ENCODE measurements at regions not wholly inside any gene's neighbourhood (a gene's known extent, or its start where the extent isn't known, plus 50 kb on each side); places are given as distances from the start of the nearest gene placed in this dataset.

DNA sequence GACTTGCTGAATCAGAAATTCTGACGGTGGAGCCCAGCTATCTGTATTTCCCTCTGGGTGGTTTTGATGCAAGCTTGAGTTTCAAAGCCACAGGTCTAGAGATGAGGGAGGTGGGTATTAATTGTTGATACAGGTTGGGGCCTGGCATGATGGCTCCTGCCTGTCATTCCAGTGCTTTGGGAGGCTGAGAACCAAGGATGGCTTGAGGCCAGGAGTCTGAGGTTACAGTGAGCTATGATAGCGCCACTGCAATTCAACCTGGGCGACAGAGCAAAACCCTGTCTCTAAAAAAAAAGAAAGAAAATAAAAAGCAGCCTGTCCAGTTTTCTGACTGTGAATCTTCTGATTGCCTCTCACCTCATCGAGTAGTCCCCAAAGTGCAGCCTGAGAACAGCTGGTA is 184.8 kb upstream of the SASH1 start:
- TF ChIP-seq, protein P1, sequence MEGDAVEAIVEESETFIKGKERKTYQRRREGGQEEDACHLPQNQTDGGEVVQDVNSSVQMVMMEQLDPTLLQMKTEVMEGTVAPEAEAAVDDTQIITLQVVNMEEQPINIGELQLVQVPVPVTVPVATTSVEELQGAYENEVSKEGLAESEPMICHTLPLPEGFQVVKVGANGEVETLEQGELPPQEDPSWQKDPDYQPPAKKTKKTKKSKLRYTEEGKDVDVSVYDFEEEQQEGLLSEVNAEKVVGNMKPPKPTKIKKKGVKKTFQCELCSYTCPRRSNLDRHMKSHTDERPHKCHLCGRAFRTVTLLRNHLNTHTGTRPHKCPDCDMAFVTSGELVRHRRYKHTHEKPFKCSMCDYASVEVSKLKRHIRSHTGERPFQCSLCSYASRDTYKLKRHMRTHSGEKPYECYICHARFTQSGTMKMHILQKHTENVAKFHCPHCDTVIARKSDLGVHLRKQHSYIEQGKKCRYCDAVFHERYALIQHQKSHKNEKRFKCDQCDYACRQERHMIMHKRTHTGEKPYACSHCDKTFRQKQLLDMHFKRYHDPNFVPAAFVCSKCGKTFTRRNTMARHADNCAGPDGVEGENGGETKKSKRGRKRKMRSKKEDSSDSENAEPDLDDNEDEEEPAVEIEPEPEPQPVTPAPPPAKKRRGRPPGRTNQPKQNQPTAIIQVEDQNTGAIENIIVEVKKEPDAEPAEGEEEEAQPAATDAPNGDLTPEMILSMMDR (conservative IDR thresholded peaks at IDR 0.05 in 1 of 2, IDR thresholded peaks at IDR 0.05 in 1 of 2; ENCODE audit: extremely low read depth in 1 of 2, insufficient read depth in 1 of 2, low read depth in 1 of 2, low read length in 2 of 2): no peak
- TF ChIP-seq EZH2 (IDR thresholded peaks at IDR 0.05; ENCODE audit: borderline replicate concordance, low read length): no peak

All from mammary epithelial cell (primary cell).